Upper lobe of right lung (tissue), 1 donor: ENCODE measurements at regions not wholly inside any gene's neighbourhood (a gene's known extent, or its start where the extent isn't known, plus 50 kb on each side); places are given as distances from the start of the nearest gene placed in this dataset.

Experiments used
- ATAC-seq: fragments of 200-7000 bp; cut with Tn5 transposase; one replicate; pipeline ENCODE4 v1.9.1; 2020; ENCODE audit warnings: mild to moderate bottlenecking, moderate library complexity
- DNase-seq: peaks from one replicate; pipeline ENCODE4 v3.0.0-alpha.2; 2020
- H3K27ac ChIP-seq: fragments of 200-600 bp; one replicate; pipeline ENCODE4 v1.8.0; 2022
- H3K27me3 ChIP-seq: fragments of 200-600 bp; one replicate; pipeline ENCODE4 v1.8.0; 2022; ENCODE audit warnings: mild to moderate bottlenecking
- H3K36me3 ChIP-seq: fragments of 200-600 bp; one replicate; pipeline ENCODE4 v1.8.0; 2022
- H3K4me1 ChIP-seq: fragments of 200-600 bp; one replicate; pipeline ENCODE4 v1.8.0; 2022
- H3K4me3 ChIP-seq: fragments of 200-600 bp; one replicate; pipeline ENCODE4 v1.8.0; 2022; ENCODE audit warnings: mild to moderate bottlenecking
- H3K9me3 ChIP-seq: fragments of 200-600 bp; one replicate; pipeline ENCODE4 v1.8.0; 2022
- intact Hi-C: fragments of 100-400 bp; cut with DNase I; formaldehyde crosslinking; loops from one replicate; pipeline ENCODE4 v1.11.0; 2022
- TF ChIP-seq, protein P1 (sequence below): fragments of 200-600 bp; IDR thresholded peaks from one replicate; pipeline ENCODE4 v1.8.0; 2022; ENCODE audit warnings: antibody characterized with exemption
- donor health status: DM: no; HTN: yes; CAD: no; lungs with severe emphysema.

DNA sequence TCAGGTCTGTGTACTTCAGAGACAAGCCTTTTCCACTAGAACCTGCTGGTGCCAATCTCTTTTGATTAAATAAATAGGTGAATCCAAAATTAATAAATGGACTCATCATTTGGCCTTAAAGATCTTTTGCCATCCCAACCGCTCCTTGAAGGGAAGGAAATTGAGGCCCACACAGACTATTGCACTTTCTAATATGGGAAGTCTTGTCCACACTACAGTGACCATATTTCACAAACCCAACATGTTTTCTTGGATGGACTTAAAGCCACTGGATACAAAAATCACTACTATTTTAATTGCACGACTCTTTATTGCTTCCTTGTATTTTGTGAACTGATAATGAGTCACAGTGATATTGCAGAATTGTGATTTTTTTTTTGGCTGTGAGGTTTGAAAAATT is 135.0 kb downstream of the DIRAS2 start:
- Histone ChIP-seq H3K27me3 (no peaks in the 10 kb centered on the region), H3K36me3 (no peaks in the 10 kb centered on the region), H3K27ac (no peak overlapping the region), H3K9me3 (no peaks in the 10 kb centered on the region), H3K4me3 (no peak overlapping the region), H3K4me1 (no peaks in the 10 kb centered on the region)
- no peak for DNase-seq
- intact Hi-C loops: no loop called here
- ATAC-seq: no peak
- TF ChIP-seq, protein P1, sequence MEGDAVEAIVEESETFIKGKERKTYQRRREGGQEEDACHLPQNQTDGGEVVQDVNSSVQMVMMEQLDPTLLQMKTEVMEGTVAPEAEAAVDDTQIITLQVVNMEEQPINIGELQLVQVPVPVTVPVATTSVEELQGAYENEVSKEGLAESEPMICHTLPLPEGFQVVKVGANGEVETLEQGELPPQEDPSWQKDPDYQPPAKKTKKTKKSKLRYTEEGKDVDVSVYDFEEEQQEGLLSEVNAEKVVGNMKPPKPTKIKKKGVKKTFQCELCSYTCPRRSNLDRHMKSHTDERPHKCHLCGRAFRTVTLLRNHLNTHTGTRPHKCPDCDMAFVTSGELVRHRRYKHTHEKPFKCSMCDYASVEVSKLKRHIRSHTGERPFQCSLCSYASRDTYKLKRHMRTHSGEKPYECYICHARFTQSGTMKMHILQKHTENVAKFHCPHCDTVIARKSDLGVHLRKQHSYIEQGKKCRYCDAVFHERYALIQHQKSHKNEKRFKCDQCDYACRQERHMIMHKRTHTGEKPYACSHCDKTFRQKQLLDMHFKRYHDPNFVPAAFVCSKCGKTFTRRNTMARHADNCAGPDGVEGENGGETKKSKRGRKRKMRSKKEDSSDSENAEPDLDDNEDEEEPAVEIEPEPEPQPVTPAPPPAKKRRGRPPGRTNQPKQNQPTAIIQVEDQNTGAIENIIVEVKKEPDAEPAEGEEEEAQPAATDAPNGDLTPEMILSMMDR: no peak

GRCh38 chr9:90508940-90509339 is 133.7 kb downstream of the DIRAS2 start:
- no peaks in the 10 kb centered on the region for H3K4me1 ChIP-seq
- TF ChIP-seq, protein P1: no peak
- ATAC-seq (no peak), DNase-seq (no peak)
- no peak overlapping the region for H3K4me3 ChIP-seq
- no peaks in the 10 kb centered on the region for H3K9me3 ChIP-seq
- intact Hi-C loops: no loop called here
- H3K27ac ChIP-seq: no peak overlapping the region
- no peaks in the 10 kb centered on the region for H3K36me3 ChIP-seq
- no peaks in the 10 kb centered on the region for H3K27me3 ChIP-seq

DNA sequence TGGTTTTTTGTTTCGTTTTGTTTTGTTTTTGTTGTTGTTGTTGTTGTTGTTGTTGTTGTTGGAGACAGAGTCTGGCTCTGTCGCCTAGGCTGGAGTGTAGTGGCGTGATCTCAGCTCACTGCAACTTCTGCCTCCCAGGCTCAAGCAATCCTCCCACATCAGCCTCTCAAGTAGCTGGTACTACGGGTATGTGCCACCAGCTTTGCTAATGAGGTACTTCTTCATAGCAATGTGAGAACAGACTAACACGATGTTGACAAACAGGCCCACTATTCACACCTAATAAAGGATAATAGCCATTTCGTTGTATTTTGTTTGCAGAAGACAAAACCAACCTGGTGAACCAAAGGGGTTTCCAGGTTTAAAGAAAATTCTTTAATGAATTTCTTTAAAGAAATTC is 130.9 kb downstream of the DIRAS2 start:
- TF ChIP-seq, protein P1: no peak
- no peaks in the 10 kb centered on the region for H3K27me3 ChIP-seq
- H3K36me3 ChIP-seq: no peaks in the 10 kb centered on the region
- no peaks in the 10 kb centered on the region for H3K4me1 ChIP-seq
- no peaks in the 10 kb centered on the region for H3K9me3 ChIP-seq
- intact Hi-C loops: no loop called here
- DNase-seq: no peak
- H3K4me3 ChIP-seq: no peak overlapping the region
- no peak overlapping the region for H3K27ac ChIP-seq
- no peak for ATAC-seq

GRCh38 chr9:90514877-90515276 is 127.7 kb downstream of the DIRAS2 start:
- intact Hi-C loops: no loop called here

GRCh38 chr9:90515510-90515909 is 127.1 kb downstream of the DIRAS2 start:
- H3K4me1 ChIP-seq: no peaks in the 10 kb centered on the region
- H3K9me3 ChIP-seq: no peaks in the 10 kb centered on the region
- H3K4me3 ChIP-seq: no peak overlapping the region
- H3K27me3 ChIP-seq: no peaks in the 10 kb centered on the region
- no peaks in the 10 kb centered on the region for H3K36me3 ChIP-seq
- ATAC-seq (peak; percentile 56), DNase-seq (no peak)
- intact Hi-C loops: no loop called here
- TF ChIP-seq, protein P1: no peak
- H3K27ac ChIP-seq: no peak overlapping the region

More at GRCh38 chr9:90514877-90515276, 127.7 kb downstream of the DIRAS2 start:
- DNase-seq: no peak
- Histone ChIP-seq H3K27ac (no peak overlapping the region), H3K4me1 (no peaks in the 10 kb centered on the region), H3K9me3 (no peaks in the 10 kb centered on the region), H3K4me3 (no peak overlapping the region), H3K36me3 (no peaks in the 10 kb centered on the region), H3K27me3 (no peaks in the 10 kb centered on the region)
- ATAC-seq: no peak
- TF ChIP-seq, protein P1: no peak

- DNase-seq: no peak
- TF ChIP-seq, protein P1: no peak
- ATAC-seq: no peak
Measured at GRCh38 chr9:90517103-90517502, 125.5 kb downstream of the DIRAS2 start.

More at GRCh38 chr9:90517103-90517502, 125.5 kb downstream of the DIRAS2 start:
- Histone ChIP-seq H3K9me3 (no peaks in the 10 kb centered on the region), H3K27me3 (no peaks in the 10 kb centered on the region), H3K4me1 (no peaks in the 10 kb centered on the region), H3K4me3 (no peak overlapping the region), H3K27ac (no peak overlapping the region), H3K36me3 (no peaks in the 10 kb centered on the region)
- intact Hi-C loops: no loop called here
